OCI-LY7 (cell line): ENCODE measurements at regions not wholly inside any gene's neighbourhood (a gene's known extent, or its start where the extent isn't known, plus 50 kb on each side); places are given as distances from the start of the nearest gene placed in this dataset.

Experiments used
- BruUV-seq: library from RNA; stranded (reverse); fragments of 400-500 nt; replicated peaks from 2 replicates; lab custom pipeline; 2021; lab: Mats Ljungman, UMichigan
- CTCF ChIA-PET: fragments of 300-600 bp; sonication (Branson Sonifier 250); formaldehyde crosslinking; loops from one replicate; lab custom pipeline; 2022; ENCODE audit warnings: antibody characterized with exemption; ENCODE audit not compliant: unreplicated experiment; lab: Charles Lee
- POLR2A ChIA-PET: fragments of 300-600 bp; sonication (Branson Sonifier 250); formaldehyde crosslinking; loops from one replicate; lab custom pipeline; 2022; ENCODE audit warnings: antibody characterized with exemption; lab: Charles Lee
- DNase-seq: peaks from one replicate; pipeline ENCODE4 v3.0.0-alpha.2; 2015; ENCODE audit warnings: low spot score
- H2AFZ ChIP-seq: fragments of 200-600 bp; sonication (generic), shearing (Covaris generic); 2 replicates; pipeline ENCODE4 v1.6.1; 2014; ENCODE audit warnings: mild to moderate bottlenecking, antibody characterized with exemption, low read length, moderate library complexity
- H3K27ac ChIP-seq: fragments of 200-600 bp; sonication (generic); 2 replicates; pipeline ENCODE4 v1.5.1; 2014; ENCODE audit warnings: mixed run types, low read depth, mild to moderate bottlenecking, moderate library complexity, low read length, inconsistent platforms; ENCODE audit not compliant: poor library complexity, severe bottlenecking
- H3K36me3 ChIP-seq: fragments of 200-600 bp; sonication (generic); 2 replicates; pipeline ENCODE4 v1.6.1; 2014; ENCODE audit warnings: mild to moderate bottlenecking, antibody characterized with exemption, low read length, moderate library complexity, mixed read lengths; ENCODE audit not compliant: insufficient read depth
- H3K4me1 ChIP-seq: fragments of 200-600 bp; sonication (generic); 2 replicates; pipeline ENCODE4 v1.5.1; 2014; ENCODE audit warnings: mild to moderate bottlenecking, low read length; ENCODE audit not compliant: insufficient read depth, poor library complexity, severe bottlenecking
- H3K4me2 ChIP-seq: fragments of 200-600 bp; sonication (generic); 2 replicates; pipeline ENCODE4 v1.6.1; 2014; ENCODE audit warnings: mild to moderate bottlenecking, low read length
- H3K4me3 ChIP-seq: fragments of 200-600 bp; sonication (generic); 2 replicates; pipeline ENCODE4 v1.5.1; 2014; ENCODE audit warnings: mild to moderate bottlenecking, low read depth, low read length; ENCODE audit not compliant: poor library complexity, severe bottlenecking
- H3K79me2 ChIP-seq: fragments of 200-600 bp; sonication (generic); 2 replicates; pipeline ENCODE4 v1.6.1; 2016; ENCODE audit warnings: low read depth, mild to moderate bottlenecking, low read length, moderate library complexity, mixed read lengths; ENCODE audit not compliant: insufficient read depth
- H3K9me2 ChIP-seq: fragments of 200-600 bp; sonication (generic); 2 replicates; pipeline ENCODE4 v1.6.1; 2016; ENCODE audit warnings: mild to moderate bottlenecking, low read length, mixed read lengths; ENCODE audit not compliant: insufficient read depth
- H3K9me3 ChIP-seq: fragments of 200-600 bp; sonication (generic); 2 replicates; pipeline ENCODE4 v1.6.1; 2014; ENCODE audit warnings: mild to moderate bottlenecking, mixed run types, low read length, mixed read lengths
- H4K20me1 ChIP-seq: fragments of 200-600 bp; sonication (generic); 2 replicates; pipeline ENCODE4 v1.6.1; 2014; ENCODE audit warnings: mild to moderate bottlenecking, antibody characterized with exemption, low read length, moderate library complexity, mixed read lengths; ENCODE audit not compliant: insufficient read depth
- EZH2phosphoT487 ChIP-seq: fragments of 200-600 bp; sonication (generic); IDR thresholded peaks from 2 replicates; pipeline ENCODE4 v1.6.1; 2018; ENCODE audit warnings: low read depth, borderline replicate concordance, mild to moderate bottlenecking, mixed run types, antibody characterized with exemption, low read length, moderate library complexity, mixed read lengths
- intact Hi-C: fragments of 100-400 bp; cut with micrococcal nuclease; formaldehyde crosslinking; loops from one replicate; pipeline ENCODE4 v1.10.0; 2022; ENCODE audit not compliant: unreplicated experiment
- TF ChIP-seq, protein P1 (sequence below): fragments of 200-600 bp; sonication (generic); conservative IDR thresholded peaks from 2 replicates; pipeline ENCODE4 v1.5.1; 2014; ENCODE audit warnings: mild to moderate bottlenecking, antibody characterized with exemption, low read length, moderate library complexity, mixed read lengths

DNA sequence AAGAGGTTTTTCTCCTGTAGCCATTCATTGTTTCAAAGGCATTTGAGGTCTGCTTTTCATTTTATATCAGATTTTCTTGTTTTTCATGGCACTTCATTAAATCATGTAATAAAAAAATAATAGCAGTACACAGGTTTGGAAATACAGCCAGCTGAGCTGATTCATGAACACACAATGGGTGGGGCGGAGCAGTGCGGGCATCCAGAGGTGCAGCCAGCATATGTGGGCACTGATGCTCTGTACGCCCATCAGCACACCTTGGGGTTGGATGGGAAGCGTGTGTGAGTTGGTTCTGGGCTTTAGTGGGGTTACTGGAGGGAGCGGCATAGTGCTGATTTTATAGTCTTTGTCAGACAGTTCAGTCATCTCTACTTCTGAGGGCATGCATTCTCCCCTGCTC, 54.2 kb upstream of the IRX4 start:
- Histone ChIP-seq H3K36me3 (no peaks in the 10 kb centered on the region), H2AFZ (no peak overlapping the region), H3K27ac (no peak overlapping the region), H3K4me2 (no peak overlapping the region), H3K9me3 (no peaks in the 10 kb centered on the region), H3K79me2 (no peaks in the 10 kb centered on the region), H3K9me2 (no peaks in the 10 kb centered on the region), H3K4me3 (no peak overlapping the region), H4K20me1 (no peaks in the 10 kb centered on the region), H3K4me1 (no peaks in the 10 kb centered on the region)
- ChIA-PET POLR2A (no interaction called here), CTCF (no interaction called here)
- intact Hi-C loops, result no loop called here
- DNase-seq, result no peak
- TF ChIP-seq, protein P1, sequence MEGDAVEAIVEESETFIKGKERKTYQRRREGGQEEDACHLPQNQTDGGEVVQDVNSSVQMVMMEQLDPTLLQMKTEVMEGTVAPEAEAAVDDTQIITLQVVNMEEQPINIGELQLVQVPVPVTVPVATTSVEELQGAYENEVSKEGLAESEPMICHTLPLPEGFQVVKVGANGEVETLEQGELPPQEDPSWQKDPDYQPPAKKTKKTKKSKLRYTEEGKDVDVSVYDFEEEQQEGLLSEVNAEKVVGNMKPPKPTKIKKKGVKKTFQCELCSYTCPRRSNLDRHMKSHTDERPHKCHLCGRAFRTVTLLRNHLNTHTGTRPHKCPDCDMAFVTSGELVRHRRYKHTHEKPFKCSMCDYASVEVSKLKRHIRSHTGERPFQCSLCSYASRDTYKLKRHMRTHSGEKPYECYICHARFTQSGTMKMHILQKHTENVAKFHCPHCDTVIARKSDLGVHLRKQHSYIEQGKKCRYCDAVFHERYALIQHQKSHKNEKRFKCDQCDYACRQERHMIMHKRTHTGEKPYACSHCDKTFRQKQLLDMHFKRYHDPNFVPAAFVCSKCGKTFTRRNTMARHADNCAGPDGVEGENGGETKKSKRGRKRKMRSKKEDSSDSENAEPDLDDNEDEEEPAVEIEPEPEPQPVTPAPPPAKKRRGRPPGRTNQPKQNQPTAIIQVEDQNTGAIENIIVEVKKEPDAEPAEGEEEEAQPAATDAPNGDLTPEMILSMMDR, result no peak
- no peak for TF ChIP-seq EZH2phosphoT487
- no TSS peak for BruUV-seq

DNA sequence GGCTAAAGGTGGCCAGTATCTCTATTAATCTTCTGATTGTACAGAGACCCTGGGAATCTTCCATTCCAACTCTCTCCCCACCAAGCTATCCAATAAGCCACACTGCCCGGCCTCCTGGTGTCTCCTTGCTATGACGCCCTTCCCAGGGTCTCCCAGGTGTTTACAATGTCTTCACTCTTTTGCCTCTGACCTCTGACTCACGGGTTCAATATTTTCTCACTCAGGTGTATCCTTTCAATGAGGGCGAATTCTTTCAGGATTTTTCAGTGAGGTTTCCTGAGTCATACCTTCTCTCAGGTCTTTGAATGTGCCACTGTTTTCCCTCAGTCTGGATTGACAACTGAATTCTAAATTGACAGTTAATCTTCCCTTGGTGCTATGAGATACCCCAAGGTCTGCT, 53.7 kb upstream of the IRX4 start:
- Histone ChIP-seq H3K27ac (no peak overlapping the region), H3K36me3 (no peaks in the 10 kb centered on the region), H3K79me2 (no peaks in the 10 kb centered on the region), H4K20me1 (no peaks in the 10 kb centered on the region), H2AFZ (no peak overlapping the region), H3K9me2 (no peaks in the 10 kb centered on the region), H3K4me1 (no peaks in the 10 kb centered on the region), H3K9me3 (no peaks in the 10 kb centered on the region), H3K4me3 (no peak overlapping the region), H3K4me2 (no peak overlapping the region)
- no TSS peak for BruUV-seq
- ChIA-PET POLR2A (no interaction called here), CTCF (no interaction called here)
- no peak for TF ChIP-seq EZH2phosphoT487
- TF ChIP-seq, protein P1, result no peak
- no peak for DNase-seq
- intact Hi-C loops, result no loop called here

DNA sequence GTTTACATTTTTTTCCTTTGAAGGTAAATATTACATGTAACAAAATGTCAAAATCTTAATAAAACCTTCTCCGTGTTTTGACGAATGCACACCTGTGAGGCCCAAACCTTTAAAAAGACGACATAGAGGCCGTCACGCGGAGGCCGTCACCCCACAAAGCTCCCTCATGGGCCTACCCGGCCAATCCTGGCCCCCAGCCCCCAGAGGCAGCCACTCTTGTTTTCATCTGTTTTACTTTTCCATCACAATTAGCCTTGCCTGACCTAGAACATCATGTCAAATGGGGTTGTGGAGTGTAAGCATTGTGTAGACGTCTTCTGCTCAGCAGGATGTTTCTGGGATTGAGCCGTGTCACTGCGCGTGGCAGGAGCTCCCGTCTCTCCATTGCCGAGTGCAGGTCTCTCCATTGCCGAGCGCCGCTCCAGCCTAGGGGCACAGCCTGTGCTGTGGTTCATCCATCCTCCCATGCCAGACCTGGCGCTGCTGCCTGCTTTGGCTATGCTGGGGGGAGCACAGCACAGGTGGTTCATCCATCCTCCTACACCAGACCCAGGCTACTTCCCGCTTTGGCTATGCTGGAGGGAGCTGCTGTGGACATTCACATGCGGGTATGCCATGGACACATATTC, 52.2 kb upstream of the IRX4 start:
- Histone ChIP-seq H3K9me2 (no peaks in the 10 kb centered on the region), H3K36me3 (no peaks in the 10 kb centered on the region), H3K4me1 (no peaks in the 10 kb centered on the region), H3K4me3 (no peak overlapping the region), H3K4me2 (no peak overlapping the region), H3K79me2 (no peaks in the 10 kb centered on the region), H2AFZ (no peak overlapping the region), H3K27ac (no peak overlapping the region), H4K20me1 (no peaks in the 10 kb centered on the region), H3K9me3 (no peaks in the 10 kb centered on the region)
- BruUV-seq, result no TSS peak
- TF ChIP-seq, protein P1, result no peak
- TF ChIP-seq EZH2phosphoT487, result no peak
- DNase-seq, result no peak
- ChIA-PET CTCF (no interaction called here), POLR2A (no interaction called here)
- intact Hi-C loops, result no loop called here
